ENCODE measurements at regions not wholly inside any gene's neighbourhood (a gene's known extent, or its start where the extent isn't known, plus 50 kb on each side); places are given as distances from the start of the nearest gene placed in this dataset.

DNA sequence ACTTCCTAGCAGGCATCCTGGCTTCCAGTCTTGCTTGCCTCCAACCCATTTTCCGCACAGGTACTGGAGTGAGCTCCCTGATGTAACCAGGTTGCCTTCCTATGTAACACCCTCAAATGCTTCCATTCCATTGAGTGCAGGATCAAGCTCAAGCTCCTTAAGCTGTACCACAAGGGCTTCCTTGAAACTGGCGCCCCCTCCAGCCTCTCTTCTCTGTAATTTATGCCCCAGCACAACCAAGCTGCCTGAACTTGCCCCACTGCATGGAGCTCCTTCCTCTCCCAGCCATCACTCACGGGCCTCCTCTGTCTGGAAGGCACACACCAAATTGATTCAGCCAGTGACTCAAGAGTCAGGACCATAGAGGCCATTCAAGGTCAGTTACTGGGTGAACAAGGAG is 234.8 kb upstream of the RPL38 start:
- no peaks in the 10 kb centered on the region for H3K27me3 ChIP-seq
- no peaks in the 10 kb centered on the region for H3K36me3 ChIP-seq
- 59 to 70% methylated on average over 3 of the region's 3 CpGs for WGBS, 2 donors
- H3K4me1 ChIP-seq: no peaks in the 10 kb centered on the region
- H3K9me3 ChIP-seq: peaks cover 0 to 18% (median 1%) of the 10 kb centered on the region in 4 donors
- no peak overlapping the region for H3K4me3 ChIP-seq
- no peak for DNase-seq (ENCODE audit: low spot score in 2 of 2)
- TF ChIP-seq, protein P1, sequence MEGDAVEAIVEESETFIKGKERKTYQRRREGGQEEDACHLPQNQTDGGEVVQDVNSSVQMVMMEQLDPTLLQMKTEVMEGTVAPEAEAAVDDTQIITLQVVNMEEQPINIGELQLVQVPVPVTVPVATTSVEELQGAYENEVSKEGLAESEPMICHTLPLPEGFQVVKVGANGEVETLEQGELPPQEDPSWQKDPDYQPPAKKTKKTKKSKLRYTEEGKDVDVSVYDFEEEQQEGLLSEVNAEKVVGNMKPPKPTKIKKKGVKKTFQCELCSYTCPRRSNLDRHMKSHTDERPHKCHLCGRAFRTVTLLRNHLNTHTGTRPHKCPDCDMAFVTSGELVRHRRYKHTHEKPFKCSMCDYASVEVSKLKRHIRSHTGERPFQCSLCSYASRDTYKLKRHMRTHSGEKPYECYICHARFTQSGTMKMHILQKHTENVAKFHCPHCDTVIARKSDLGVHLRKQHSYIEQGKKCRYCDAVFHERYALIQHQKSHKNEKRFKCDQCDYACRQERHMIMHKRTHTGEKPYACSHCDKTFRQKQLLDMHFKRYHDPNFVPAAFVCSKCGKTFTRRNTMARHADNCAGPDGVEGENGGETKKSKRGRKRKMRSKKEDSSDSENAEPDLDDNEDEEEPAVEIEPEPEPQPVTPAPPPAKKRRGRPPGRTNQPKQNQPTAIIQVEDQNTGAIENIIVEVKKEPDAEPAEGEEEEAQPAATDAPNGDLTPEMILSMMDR (IDR thresholded peaks at IDR 0.05): no peak
- TF ChIP-seq POLR2A (IDR thresholded peaks at IDR 0.05) (no peak), EP300 (IDR thresholded peaks at IDR 0.05) (no peak)
- no peak overlapping the region for H3K27ac ChIP-seq

DNA sequence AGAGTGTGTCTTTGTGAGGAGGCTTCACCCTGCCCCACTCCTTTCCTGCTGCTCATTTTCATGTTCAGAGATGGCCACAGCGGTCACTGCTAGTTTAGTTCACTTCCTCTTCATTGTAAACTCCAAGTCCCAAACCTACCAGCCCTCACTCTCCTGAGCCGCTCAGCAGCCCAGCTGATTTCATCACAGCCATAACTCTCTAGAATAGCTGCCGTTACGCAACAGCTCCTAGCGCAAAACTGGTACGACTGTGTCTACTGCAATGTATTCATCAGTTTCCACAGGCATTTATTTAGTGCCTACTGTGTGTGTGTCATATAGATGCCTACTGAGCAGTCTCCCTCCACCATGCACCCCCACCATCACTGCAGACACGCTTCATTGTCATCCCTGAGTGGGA is 233.5 kb upstream of the RPL38 start:
- Histone ChIP-seq H3K36me3 (no peaks in the 10 kb centered on the region), H3K4me1 (no peaks in the 10 kb centered on the region), H3K9me3 (peaks cover 0 to 9% (median 0%) of the 10 kb centered on the region in 4 donors), H3K4me3 (no peak overlapping the region), H3K27ac (no peak overlapping the region), H3K27me3 (no peaks in the 10 kb centered on the region)
- TF ChIP-seq, protein P1 (IDR thresholded peaks at IDR 0.05): no peak
- TF ChIP-seq POLR2A (IDR thresholded peaks at IDR 0.05) (no peak), EP300 (IDR thresholded peaks at IDR 0.05) (no peak)
- DNase-seq (ENCODE audit: low spot score in 2 of 2): peak in 1 of 2 donors; percentile 48
- 72 to 84% methylated on average over 7 of the region's 7 CpGs for WGBS, 2 donors

DNA sequence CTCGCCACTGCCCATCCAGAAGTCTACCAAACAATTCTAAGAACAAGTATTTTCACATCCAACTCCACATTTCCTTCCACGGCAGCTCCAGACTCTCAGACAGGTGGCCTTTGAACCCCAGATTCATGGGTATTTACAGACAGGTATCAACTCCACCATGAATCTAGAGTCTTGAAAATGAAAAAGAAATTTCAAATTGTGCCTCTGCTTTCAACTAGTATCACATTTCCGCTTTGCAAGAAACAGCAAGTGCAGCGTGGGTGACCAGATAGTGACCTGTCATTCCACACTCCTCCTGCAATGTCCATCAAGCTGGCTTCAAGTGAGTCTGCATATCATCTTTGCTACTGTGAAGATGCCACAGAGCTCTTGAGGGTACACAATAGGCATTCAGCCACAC is 232.4 kb upstream of the RPL38 start:
- Histone ChIP-seq H3K9me3 (no peaks in the 10 kb centered on the region), H3K4me1 (no peaks in the 10 kb centered on the region), H3K36me3 (no peaks in the 10 kb centered on the region), H3K4me3 (no peak overlapping the region), H3K27me3 (no peaks in the 10 kb centered on the region), H3K27ac (no peak overlapping the region)
- WGBS, 2 donors: 64 to 77% methylated on average over 4 of the region's 4 CpGs
- DNase-seq (ENCODE audit: low spot score in 2 of 2): no peak
- no peak for TF ChIP-seq EP300 (IDR thresholded peaks at IDR 0.05)
- no peak for TF ChIP-seq POLR2A (IDR thresholded peaks at IDR 0.05)
- TF ChIP-seq, protein P1 (IDR thresholded peaks at IDR 0.05): no peak

DNA sequence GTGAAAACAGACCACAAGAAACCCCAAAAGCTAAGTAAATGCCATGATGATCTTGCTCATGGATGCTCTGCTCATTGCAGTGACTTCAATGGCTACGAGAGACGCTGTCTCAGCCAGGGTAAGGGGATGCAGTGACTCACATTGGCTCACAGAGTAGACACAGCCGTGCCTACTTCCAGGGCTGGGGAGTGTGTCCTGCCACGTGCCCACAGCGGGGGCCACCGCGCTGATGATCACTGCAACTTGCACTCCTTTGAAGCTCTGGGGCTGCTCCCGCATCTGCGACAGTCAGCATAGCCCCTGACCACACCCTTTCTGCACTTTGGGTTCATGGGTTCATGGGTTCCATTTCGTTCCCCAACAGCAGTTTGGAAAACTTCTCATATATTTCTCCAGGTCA is 231.4 kb upstream of the RPL38 start:
- no peak overlapping the region for H3K4me3 ChIP-seq
- H3K9me3 ChIP-seq: no peaks in the 10 kb centered on the region
- 93 to 94% methylated on average over 10 of the region's 10 CpGs for WGBS, 2 donors
- H3K36me3 ChIP-seq: no peaks in the 10 kb centered on the region
- DNase-seq (ENCODE audit: low spot score in 2 of 2): no peak
- no peak overlapping the region for H3K27ac ChIP-seq
- no peaks in the 10 kb centered on the region for H3K27me3 ChIP-seq
- no peaks in the 10 kb centered on the region for H3K4me1 ChIP-seq
- TF ChIP-seq EP300 (IDR thresholded peaks at IDR 0.05): no peak
- no peak for TF ChIP-seq POLR2A (IDR thresholded peaks at IDR 0.05)
- TF ChIP-seq, protein P1 (IDR thresholded peaks at IDR 0.05): no peak

- H3K27me3 ChIP-seq: no peaks in the 10 kb centered on the region
Measured at GRCh38 chr17:73972901-73973300, 230.6 kb upstream of the RPL38 start.

More at GRCh38 chr17:73972901-73973300, 230.6 kb upstream of the RPL38 start:
- Histone ChIP-seq H3K4me3 (no peak overlapping the region), H3K4me1 (no peaks in the 10 kb centered on the region), H3K36me3 (no peaks in the 10 kb centered on the region), H3K9me3 (no peaks in the 10 kb centered on the region), H3K27ac (no peak overlapping the region)
- TF ChIP-seq, protein P1 (IDR thresholded peaks at IDR 0.05): no peak
- TF ChIP-seq EP300 (IDR thresholded peaks at IDR 0.05) (no peak), POLR2A (IDR thresholded peaks at IDR 0.05) (no peak)
- 63 to 66% methylated on average over 6 of the region's 6 CpGs for WGBS, 2 donors
- DNase-seq (ENCODE audit: low spot score in 2 of 2): no peak

Measured in tibial nerve (tissue), 4 donors.